CD4-positive, alpha-beta T cell treated with Interferon alpha-2 for 1 hour (primary cell): ENCODE measurements at regions not wholly inside any gene's neighbourhood (a gene's known extent, or its start where the extent isn't known, plus 50 kb on each side); places are given as distances from the start of the nearest gene placed in this dataset.
A peak's percentile ranks its signal among the peaks of the same experiment; 100 is the strongest.

Experiments
- DNase-seq, 2 donors: peaks; one replicate each; pipeline ENCODE4 v3.0.0-alpha.2; 2020 to 2022

GRCh38 chr11:109046284-109046992 lies 375.6 kb upstream of the C11orf87 start:
- DNase-seq, result no peak

GRCh38 chr11:109048098-109048497 lies 373.9 kb upstream of the C11orf87 start:
- no peak for DNase-seq

GRCh38 chr11:109051200-109051599 lies 370.8 kb upstream of the C11orf87 start:
- no peak for DNase-seq

DNA sequence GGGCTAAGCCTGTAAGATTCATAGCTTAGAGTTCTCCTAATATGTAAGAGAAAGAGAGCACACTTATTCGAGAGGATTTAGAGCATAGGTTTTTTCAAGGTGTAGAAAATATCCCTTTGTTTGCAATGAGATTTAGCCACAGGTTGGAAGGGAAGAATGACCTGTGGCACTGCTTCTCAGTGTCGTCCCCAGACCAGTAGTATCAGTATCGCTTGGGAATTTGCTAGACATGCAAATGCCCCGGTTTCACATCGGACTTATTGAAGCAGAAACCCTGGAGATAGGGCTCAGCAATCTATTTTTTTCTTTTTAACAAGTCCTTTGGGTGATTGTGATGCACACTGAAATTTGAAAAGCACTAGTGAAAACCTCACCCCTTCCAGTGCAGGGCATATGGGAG lies 362.6 kb upstream of the C11orf87 start:
- no peak for DNase-seq

DNA sequence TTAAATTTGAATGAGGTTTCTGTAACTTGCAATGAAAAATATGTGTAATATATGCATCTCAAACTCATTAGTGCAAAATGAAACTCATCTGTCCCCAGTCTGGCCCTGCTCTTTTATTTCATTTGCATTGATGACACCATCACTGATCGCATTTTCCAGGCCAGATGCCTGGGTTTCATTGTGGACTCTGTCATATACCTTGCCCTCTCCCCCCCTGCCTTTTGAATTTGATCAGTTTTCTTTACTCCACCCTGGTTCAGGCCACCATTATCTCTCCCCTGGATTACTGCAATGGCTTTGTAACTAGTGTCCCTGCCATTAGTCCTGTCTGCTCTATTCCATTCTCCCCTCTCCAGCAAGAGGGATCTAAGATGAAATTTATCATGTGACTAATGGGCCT lies 360.6 kb upstream of the C11orf87 start:
- no peak for DNase-seq

DNA sequence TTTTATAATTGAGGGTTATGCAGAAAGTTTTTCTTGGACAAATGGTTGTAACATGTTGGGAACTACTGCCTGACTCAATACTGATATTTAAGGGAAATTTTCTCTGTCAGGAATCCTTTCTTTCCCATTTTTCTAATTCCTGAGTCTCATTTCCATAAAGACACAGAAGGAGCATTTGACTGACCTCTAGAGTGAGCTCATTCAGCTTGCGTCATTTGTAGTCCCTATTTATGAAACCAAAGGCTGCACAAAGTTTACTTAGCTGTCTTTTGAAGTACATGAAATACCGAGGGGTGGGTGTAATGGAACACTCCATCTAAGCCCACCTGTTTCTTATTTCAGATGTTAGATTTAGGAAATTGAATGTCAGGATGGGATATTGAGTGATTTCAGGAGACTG lies 359.5 kb upstream of the C11orf87 start:
- no peak for DNase-seq

- DNase-seq, result no peak
Observed at GRCh38 chr11:109062871-109063270, 359.1 kb upstream of the C11orf87 start.

DNA sequence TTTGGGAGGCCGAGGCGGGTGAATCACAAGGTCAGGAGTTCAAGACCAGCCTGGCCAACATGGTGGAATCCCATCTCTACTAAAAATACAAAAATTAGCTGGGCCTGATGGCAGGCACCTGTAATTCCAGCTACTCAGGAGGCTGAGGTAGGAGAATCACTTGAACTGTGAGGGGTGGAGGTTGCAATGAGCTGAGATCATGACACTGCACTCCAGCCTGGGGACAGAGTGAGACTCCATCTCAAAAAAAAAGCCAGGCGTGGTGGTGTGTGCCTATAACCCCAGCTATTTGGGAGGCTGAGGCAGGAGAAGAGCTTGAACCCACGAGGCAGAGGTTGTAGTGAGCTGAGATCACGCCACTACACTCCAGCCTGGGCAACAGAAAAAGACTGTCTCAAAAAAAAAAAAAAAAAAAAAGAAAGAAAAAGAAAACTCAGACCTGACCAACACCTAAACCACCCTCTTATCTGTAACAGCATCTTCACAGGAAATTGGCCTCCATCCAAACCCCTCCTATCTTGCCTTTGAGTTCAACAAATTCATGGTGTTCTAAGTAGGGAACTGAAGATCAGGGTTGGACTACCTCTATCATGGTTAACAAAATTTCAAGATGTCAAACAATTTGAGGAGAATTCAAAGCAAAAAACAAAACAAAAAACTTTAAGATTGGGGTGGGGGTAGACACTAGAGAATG lies 357.2 kb upstream of the C11orf87 start:
- DNase-seq, result peak in 1 of 2 donors; percentile 31

- DNase-seq, result no peak
Observed at GRCh38 chr11:109071262-109071661, 350.7 kb upstream of the C11orf87 start.

DNA sequence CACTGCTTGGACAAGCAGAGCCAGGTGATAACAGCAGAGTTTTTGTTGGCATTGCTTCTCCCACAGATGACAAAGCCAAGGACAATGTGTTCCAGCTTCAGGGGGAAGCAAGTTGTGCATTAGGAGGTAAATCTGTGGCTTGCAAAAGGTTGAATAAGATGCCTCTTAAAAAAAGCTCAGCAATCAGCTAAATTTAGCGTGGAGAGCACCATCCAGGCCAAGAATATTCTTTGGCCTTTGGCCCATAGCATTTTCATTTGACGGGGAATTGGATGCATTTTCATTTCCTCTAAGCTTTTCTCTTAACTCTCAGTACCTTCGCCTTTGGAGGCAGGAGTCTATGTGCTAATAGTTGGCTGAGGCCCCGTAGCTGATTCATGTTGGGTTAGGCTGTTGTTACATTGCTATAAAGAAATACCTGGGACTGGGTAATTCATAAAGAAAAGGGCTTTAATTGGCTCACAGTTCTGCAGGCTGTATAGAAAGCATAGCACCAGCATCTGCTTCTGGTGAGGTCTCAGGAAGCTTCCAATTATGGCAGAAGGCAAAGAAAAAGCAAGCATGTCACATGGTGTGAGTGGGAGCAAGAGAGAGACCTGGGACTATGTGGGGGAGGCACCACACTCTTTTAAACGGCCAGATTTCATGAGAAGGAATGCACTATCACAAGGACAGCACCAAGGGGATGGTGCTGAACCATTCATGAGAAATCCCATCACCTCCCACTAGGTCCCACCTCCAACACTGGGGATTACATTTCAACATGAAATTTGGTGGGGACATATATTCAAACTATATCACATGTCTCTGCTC lies 350.1 kb upstream of the C11orf87 start:
- DNase-seq, result no peak

- DNase-seq, result no peak
Observed at GRCh38 chr11:109073032-109073822, 348.8 kb upstream of the C11orf87 start.

DNA sequence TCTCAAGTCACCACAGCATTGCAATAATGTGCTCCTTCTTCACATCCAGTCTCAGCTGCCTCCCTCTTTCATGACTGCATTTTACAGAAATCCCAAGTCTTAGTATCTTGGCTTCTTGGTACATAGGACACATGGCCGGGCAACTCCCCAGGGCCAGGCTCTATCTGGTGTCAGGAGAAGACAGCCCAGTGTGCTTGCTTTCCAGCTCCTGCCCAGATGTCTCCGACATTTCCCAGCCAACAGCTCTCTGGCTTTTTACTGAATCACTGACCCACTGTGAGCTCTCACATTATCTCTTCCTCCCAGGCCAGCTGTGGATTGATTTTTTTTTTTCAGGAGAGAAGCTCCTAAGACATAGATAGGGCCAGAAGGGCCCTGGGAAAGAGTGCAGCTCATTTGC lies 346.0 kb upstream of the C11orf87 start:
- DNase-seq, result no peak

DNA sequence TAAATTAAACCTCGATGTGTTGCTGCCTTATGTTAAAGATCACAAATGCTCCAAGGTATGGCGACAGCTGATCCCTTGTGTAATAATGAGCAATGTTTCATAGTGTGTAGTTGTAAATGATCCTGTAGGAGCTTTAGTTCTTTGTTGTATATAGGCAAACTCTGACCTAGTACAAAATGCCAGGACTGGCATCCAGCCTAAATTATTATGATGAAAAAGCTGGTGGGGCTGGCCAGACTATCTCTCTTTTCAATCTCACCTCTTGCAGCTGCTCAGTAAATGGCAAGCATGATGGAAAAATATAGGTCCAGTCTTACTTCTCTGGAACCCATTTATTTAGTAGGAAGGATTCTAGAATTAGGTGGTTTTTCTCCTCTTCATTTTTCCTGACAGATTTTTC lies 345.1 kb upstream of the C11orf87 start:
- DNase-seq, result no peak

DNA sequence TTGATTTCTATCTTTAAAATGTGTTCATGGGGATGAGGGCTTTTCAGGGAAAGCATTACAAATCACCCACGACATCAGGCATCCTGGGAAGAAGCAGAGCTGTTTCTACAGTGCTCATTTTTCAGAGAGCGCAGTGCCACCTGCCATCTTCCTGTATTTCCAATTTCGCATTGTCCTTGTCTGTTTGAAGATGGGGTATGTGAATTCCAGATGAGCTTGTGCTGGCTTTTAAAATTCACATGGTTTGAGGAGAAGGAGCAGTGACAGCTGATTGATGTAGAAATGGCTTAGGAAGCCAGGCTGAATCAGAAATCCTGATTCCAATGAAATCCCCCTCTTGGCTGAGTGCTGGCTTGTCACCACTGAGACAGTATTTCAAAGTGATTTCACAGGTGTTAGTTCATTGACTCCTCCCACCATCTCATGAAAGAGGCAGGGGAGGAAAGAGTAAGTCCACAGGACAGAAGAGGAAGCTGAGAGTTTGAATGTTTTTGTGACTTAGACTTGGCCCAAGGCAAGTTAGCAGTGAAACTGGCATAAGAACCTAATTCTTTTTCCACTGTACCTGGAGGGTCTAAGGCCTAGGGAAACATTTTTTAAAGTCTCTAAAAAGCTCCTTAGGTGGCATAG lies 344.6 kb upstream of the C11orf87 start:
- DNase-seq, result no peak

GRCh38 chr11:109085708-109086373 lies 336.1 kb upstream of the C11orf87 start:
- no peak for DNase-seq

- DNase-seq, result no peak
Observed at GRCh38 chr11:109086931-109087330, 335.1 kb upstream of the C11orf87 start.

DNA sequence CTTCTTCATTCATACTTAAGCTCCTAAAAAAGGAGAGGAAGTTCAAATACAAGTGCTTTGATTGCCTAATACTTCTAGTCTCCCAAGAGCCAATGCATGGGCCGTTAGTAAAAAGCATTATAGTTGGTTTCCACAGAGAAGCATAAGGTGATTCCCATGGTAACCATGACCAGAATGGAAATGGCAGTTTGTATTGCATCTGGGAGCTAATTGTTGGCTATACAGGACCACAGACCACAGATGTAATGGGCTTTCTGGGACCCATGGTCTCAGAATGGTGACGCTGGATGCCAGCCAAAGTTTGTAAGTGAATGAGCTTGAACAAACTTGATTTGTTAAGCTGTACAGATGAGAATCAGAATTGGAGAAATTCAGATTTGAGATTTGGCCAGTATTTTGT lies 333.9 kb upstream of the C11orf87 start:
- DNase-seq, result no peak

DNA sequence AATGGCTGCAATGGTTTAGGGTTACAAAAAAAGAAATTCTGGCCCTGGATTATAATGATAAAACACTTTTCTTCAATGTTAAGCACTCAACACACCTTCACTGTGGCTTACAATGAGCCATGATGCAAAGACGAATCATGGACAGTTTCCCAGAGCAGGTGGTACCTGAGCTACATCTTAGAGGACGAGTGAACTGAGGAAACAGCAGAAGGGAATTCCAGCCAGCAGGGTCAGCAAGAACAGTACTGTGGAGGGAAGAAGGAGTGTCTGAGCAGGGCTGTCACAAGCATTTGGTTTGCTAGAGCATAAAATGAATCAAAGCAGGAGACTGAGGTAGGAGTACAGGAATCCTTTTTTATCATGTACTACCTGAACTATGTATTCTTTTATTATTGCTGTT lies 332.8 kb upstream of the C11orf87 start:
- DNase-seq, result no peak

DNA sequence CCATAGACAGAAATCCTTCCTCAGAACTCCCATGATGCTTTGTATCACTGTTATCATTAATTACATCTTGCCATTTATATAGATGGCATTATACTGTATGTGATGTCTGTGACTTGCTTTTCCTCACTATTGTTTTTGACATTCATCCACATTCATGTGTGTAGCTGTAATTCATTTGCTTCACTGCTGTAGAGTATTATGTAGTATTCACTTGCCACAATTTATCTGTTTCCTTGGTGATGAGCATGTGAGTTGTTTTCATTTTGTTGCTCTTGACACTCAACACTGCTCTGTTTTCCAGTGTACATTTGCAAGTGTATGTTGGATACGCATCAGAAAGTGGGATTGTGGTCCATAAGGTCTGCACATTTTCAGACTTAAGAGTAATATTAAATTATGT lies 328.6 kb upstream of the C11orf87 start:
- DNase-seq, result no peak

DNA sequence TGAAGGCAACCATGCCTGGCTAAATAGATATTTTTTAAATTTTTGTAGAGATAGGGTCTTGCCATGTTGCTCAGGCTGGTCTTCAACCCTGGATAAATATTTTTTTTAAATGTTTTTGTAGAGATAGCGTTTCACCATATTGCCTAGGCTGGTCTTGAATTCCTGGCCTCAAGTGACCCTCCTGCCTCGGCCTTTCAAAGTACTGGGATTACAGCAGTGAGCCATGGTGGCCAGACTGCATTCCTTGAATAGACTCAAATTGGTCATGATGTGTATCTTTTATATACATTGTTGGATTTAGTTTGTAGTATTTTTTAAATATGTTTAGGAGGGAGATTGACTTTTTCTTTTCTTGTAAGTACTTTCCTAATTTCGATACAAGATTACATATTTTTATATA lies 325.7 kb upstream of the C11orf87 start:
- no peak for DNase-seq

GRCh38 chr11:109106151-109106906 lies 315.7 kb upstream of the C11orf87 start:
- DNase-seq, result no peak
